Ovary (tissue), 3 donors: ENCODE measurements at regions not wholly inside any gene's neighbourhood (a gene's known extent, or its start where the extent isn't known, plus 50 kb on each side); places are given as distances from the start of the nearest gene placed in this dataset.

Experiments used
- EP300 ChIP-seq: sonication (generic); formaldehyde crosslinking; IDR thresholded peaks from one replicate; pipeline ENCODE4 v1.6.1; 2017; ENCODE audit warnings: antibody characterized with exemption
- POLR2A ChIP-seq: fragments of 450-650 bp; IDR thresholded peaks from one replicate; pipeline ENCODE4 v1.6.1; 2017; ENCODE audit warnings: antibody characterized with exemption, mild to moderate bottlenecking, moderate library complexity
- TF ChIP-seq, protein P1 (sequence below), 3 donors: fragments of 450-650 bp in 2 of 3; fragments of 200-600 bp in 1 of 3; IDR thresholded peaks; one replicate each; pipeline versions ENCODE4 v1.5.1 to v1.8.0; 2016 to 2022; ENCODE audit warnings: antibody characterized with exemption in 3 of 3, mild to moderate bottlenecking in 1 of 3
- donor health status: DM: no; HTN: no; CAD: no.

GRCh38 chr16:64410306-64410705 lies 711.6 kb downstream of the CDH11 start:
- TF ChIP-seq, protein P1, sequence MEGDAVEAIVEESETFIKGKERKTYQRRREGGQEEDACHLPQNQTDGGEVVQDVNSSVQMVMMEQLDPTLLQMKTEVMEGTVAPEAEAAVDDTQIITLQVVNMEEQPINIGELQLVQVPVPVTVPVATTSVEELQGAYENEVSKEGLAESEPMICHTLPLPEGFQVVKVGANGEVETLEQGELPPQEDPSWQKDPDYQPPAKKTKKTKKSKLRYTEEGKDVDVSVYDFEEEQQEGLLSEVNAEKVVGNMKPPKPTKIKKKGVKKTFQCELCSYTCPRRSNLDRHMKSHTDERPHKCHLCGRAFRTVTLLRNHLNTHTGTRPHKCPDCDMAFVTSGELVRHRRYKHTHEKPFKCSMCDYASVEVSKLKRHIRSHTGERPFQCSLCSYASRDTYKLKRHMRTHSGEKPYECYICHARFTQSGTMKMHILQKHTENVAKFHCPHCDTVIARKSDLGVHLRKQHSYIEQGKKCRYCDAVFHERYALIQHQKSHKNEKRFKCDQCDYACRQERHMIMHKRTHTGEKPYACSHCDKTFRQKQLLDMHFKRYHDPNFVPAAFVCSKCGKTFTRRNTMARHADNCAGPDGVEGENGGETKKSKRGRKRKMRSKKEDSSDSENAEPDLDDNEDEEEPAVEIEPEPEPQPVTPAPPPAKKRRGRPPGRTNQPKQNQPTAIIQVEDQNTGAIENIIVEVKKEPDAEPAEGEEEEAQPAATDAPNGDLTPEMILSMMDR (IDR thresholded peaks at IDR 0.05), result no peak
- TF ChIP-seq EP300 (no peak), POLR2A (no peak)
